A673 (cell line): ENCODE measurements at regions not wholly inside any gene's neighbourhood (a gene's known extent, or its start where the extent isn't known, plus 50 kb on each side); places are given as distances from the start of the nearest gene placed in this dataset.

Source experiments
- EZH2 ChIP-seq: fragments of 200-600 bp; sonication (generic); IDR thresholded peaks from 2 replicates; pipeline ENCODE4 v1.6.1; 2017; ENCODE audit warnings: borderline replicate concordance, low read depth, mild to moderate bottlenecking, mixed read lengths, antibody characterized with exemption, low read length; ENCODE audit not compliant: poor library complexity, severe bottlenecking
- TF ChIP-seq, protein P1 (sequence below): fragments of 300-800, 200-600 bp; sonication (generic); conservative IDR thresholded peaks from 2 replicates; pipeline ENCODE4 v1.5.1; 2017; ENCODE audit warnings: low read depth, mild to moderate bottlenecking, antibody characterized with exemption, low read length, moderate library complexity, mixed read lengths

DNA sequence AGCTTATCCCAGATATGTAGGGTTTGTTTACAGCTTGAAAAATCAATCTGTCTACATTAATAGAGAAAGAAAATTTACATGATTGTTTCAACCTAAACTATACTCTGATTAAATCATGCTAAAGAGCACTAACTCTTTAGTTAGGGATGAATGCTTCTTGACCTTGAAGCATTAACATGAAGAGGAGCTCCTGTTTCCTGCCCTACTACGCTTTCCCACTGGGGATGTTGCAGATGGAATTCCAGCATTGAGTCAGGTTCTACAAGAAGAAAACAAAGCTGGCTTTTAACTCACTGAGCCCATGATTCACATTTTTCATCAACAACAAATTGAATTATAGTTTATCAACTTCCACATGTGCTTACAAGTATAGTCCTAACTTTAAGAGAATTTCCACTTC, 471.3 kb downstream of the TMEM232 start:
- TF ChIP-seq, protein P1, sequence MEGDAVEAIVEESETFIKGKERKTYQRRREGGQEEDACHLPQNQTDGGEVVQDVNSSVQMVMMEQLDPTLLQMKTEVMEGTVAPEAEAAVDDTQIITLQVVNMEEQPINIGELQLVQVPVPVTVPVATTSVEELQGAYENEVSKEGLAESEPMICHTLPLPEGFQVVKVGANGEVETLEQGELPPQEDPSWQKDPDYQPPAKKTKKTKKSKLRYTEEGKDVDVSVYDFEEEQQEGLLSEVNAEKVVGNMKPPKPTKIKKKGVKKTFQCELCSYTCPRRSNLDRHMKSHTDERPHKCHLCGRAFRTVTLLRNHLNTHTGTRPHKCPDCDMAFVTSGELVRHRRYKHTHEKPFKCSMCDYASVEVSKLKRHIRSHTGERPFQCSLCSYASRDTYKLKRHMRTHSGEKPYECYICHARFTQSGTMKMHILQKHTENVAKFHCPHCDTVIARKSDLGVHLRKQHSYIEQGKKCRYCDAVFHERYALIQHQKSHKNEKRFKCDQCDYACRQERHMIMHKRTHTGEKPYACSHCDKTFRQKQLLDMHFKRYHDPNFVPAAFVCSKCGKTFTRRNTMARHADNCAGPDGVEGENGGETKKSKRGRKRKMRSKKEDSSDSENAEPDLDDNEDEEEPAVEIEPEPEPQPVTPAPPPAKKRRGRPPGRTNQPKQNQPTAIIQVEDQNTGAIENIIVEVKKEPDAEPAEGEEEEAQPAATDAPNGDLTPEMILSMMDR = no peak
- no peak for TF ChIP-seq EZH2
